OCI-M1 (cell line): ENCODE measurements at regions not wholly inside any gene's neighbourhood (a gene's known extent, or its start where the extent isn't known, plus 50 kb on each side); places are given as distances from the start of the nearest gene placed in this dataset.
"Not testable (repeated sequence)": the region's sequence is repeated elsewhere in the genome, so short reads cannot be mapped to it uniquely, and the experiment has no call there.

Source experiments
- DNase-seq: peaks from one replicate; lab custom pipeline; 2025; lab: John Stamatoyannopoulos, UW

DNA sequence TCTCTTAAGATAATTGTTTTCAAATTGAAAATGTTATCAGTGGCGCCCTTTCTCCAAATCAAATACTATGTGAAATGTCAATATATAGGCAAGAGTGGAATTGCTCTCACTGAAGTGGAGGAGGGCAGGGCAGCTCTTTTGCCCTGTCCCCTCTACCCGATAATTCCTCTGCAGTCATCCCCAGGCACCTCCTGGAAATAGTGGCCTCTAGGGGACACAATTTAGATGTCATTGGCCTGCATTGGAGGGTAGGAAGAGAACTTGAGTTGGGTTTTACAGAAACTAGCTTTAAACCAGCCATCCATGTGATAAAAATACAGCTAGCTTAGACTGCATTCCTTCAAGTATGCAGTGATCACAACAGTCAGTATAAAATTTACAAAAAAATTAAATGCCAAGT, 288.9 kb downstream of the EDEM1 start:
- peak; percentile 21 for DNase-seq

DNA sequence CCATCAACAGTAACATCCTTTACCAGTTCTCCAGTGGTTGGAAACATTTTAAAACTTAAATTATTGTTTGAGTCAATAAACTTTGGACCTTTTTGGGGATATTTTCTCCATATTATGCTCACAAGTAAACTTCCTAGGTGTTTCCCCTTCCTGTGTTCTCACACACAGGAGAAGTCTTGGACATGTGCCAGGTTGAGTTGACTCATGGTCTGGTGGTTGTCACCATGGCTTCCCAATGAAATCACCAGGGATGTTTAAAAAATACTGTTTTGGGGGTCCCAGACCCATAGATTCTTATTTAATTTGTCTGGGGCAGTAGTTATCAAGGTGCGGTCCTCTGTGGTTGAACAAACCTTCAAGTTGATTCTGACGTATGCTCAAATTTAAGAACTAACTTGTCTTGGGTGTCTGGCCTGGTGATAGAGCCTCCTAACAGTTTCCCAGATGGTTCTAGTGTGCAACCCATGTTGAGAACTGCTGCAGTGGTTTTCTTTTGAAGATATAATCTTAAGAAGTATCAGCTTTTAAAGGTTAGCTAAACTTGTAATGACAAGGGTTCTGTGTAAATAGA, 291.8 kb downstream of the EDEM1 start:
- peak; percentile 57 for DNase-seq

DNA sequence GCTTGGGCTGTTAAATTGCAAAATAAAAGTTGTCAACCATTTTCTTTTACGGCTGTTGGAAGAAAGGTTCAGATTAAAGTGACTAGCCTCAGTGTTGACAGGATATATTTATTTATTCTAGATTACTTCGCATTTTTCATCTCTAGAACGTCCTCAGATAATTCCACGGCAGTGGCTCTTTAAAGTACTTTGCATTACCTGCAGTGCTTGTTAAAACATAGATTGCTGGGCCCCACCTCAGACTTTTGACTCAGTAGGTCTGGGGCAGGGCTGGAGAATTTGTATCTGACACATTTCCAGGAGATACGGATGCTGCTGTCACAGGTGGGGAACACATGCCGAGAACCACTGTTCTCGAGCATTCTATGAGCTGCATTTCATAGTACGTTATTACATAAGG, 292.7 kb downstream of the EDEM1 start:
- DNase-seq, result no peak

DNA sequence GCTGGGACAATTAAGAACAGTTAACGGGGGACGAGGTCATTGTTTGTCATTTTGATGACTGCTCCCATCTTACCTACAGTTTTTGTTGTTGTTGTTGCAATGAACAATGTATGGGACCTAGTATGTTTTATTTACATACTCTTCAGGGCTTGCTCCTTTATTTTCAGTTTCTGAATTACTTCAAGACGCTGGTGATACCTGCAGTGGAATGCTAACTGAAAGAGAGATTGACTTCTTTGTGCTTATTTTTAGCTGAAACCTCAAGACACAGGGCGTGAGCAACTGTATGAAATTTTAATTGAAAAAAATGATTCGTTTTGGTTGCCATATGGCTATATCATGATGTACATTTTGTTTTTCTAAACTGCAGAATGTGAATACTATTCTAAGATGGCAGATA, 297.9 kb downstream of the EDEM1 start:
- no peak for DNase-seq

GRCh38 chr3:5488771-5489170, 301.3 kb downstream of the EDEM1 start:
- no peak for DNase-seq

DNA sequence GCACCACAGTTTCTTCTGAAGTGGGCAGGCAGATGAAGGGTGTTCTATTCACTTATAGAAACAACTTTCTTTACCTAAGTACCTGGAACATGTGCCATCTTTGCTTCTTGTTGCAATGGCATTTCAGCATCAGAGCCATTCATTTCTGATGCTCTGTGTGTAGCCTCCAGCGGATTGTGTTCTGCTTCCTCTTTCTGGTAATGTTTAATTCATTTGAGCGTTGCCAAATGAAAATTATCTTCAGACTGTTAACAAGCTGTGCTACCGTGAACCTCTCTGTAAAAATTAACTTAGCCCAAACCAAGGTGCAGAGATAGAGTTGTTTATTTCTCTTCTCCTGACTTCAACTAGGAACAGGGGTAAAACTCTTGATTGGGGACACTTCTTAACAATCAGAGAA, 302.0 kb downstream of the EDEM1 start:
- peak; percentile 45 for DNase-seq

- peak; percentile 72 for DNase-seq
Observed at GRCh38 chr3:5494905-5495519, 307.5 kb downstream of the EDEM1 start.

- peak; percentile 67 for DNase-seq
Observed at GRCh38 chr3:5497497-5497896, 310.0 kb downstream of the EDEM1 start.

DNA sequence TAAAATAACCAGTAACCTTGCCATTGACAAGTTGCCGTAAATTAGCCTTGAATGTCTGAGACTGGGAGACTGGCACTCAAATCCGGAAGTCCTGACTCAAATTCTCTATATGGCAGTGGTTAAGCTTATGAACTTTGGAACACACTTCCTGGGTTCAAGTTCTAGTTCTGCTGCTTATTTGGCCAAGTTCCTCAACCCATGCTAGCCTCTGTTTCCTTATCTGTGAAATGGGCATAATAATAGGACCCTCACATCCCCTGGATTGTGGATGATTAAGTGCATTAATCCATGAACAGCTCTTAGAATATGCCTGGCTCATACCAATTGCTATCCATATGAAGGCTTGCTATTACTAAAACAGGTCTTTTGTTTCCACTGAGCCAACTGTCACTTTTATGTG, 311.5 kb downstream of the EDEM1 start:
- DNase-seq, result no peak

DNA sequence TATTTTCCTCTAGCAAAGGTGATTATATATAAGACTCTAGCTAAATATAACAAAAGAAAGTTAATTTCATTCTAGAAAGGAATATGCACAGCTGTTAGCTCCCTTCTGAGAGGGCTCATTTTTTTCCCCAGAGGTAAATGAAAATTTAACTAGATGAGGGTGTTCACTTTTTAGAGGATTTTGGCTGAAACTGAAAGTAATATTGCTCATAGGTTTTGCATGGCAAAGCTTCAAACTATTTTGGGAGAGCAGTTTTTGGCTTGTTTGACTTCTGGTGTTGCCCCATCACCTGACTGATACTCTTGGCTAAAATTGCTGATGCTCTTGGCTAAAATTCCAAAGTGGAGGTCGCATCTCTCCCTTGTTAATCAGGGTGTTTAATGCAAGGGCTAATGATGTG, 311.9 kb downstream of the EDEM1 start:
- peak; percentile 56 for DNase-seq

- no peak for DNase-seq
Observed at GRCh38 chr3:5503136-5503535, 315.6 kb downstream of the EDEM1 start.

DNA sequence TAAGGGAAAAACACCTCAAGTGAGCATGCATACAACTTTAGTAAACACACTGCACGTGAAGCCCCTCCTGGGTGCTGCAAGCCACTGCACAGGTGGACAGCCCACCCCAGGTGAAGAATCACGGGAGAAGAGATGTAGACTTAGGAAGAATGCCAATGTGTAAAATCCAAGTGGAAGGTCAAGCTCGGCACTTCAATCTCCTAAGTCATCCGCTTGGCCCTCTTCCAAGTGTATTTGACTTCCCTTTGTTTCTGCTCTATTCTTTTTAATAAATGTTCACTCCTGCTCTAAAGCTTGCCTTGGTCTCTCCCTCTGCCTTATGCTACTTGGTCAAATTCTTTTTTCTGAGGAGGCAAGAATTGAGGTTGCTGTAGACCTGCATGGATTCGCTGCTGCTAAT, 316.6 kb downstream of the EDEM1 start:
- DNase-seq, result no peak

DNA sequence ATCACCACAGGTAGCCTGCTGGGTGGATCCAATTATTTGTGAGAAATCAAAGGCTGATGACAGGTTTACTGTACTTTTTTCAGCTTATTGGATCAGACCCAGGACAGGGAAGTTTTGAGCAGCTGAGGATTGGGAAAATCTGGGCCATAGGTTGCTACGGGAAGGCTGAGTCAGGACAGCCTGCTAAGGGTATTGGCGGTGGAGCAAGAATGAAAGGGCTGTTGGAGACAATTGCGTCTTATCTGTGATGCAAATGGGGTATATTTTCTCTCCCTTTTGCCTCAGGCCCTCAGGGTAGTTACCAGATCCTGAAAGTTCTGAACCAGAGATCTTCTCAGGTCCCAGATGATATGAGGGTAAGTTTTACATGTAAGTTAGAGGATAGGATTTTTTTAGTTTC, 317.7 kb downstream of the EDEM1 start:
- no peak for DNase-seq

GRCh38 chr3:5505997-5506396, 318.5 kb downstream of the EDEM1 start:
- DNase-seq, result no peak

GRCh38 chr3:5508860-5509259, 321.4 kb downstream of the EDEM1 start:
- DNase-seq, result not testable (repeated sequence)

DNA sequence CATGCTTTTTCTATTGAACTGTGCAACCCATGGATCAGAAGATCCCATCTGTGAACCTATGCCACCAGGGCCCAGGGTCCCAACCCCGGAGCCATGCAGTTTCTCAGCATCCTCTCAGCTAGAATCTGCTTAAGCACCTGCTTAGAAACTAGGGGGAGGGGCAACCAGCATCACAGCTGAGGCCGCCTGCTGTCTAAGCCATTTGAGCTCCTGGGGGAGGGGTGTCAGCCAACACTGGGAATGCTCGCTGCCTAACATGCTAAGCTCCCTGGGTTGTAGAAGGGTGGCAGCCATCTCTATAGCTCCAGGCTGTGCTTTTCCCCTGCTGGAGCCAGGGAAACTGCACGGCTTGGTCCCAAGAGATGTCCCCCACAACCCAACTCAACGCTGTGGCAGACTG, 322.8 kb downstream of the EDEM1 start:
- DNase-seq, result no peak

GRCh38 chr3:5517921-5518320, 330.4 kb downstream of the EDEM1 start:
- DNase-seq, result no peak

DNA sequence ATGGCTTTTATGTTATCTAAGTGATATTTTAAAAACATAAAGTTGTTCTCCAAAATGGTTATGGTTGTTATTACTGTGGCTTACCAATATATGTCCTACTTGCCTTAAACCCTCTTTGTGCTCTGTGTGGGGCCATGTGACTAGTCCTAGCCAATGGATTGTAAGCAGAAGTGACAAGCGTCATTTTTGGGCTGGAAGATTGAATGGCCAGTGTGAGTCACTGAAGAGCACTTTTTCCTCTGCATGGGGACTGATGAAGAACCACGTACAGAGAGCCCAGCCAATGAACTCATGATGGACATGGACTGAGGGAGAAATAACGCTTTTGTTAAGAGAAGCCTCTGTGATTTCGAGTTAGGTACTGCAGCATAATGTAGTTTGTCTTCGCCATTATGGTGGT, 332.7 kb downstream of the EDEM1 start:
- peak; percentile 66 for DNase-seq

DNA sequence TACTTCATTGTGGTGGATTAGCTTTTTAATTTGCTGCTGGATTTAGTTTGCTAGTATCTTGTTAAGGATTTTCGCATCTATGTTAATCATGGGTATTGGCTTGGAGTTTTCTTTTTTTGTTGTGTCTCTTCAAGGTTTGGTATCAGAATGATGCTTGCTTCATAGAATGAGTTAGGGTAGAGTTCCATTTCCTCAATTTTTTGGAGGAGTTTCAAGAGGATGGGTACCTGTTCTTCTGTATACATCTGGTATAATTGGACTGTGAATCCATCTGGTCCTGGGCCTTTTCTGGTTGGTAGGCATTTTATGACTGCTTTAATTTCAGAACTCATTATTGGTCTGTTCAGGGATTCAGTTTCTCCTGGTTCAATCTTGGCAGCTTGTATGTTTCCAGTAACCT, 335.6 kb downstream of the EDEM1 start:
- no peak for DNase-seq

DNA sequence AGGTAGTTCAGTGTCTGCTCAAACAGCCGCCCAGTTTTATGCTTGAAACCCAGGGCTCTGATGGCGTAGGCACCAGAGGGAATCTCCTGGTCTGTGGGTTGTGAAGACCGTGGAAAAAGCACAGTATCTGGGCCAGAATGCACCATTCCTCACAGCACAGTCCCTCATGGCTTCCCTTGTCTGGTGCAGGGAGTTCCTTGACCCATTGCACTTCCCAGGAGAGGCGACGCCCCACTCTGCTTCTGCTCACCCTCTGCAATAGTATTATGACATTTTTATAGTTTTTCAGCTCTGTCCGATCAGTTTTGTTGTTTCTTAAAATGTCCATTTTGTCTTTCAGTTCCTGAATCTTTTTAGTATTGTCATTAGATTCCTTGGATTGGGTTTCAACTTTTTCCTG, 343.5 kb downstream of the EDEM1 start:
- DNase-seq, result no peak

- DNase-seq, result no peak
Observed at GRCh38 chr3:5531741-5532290, 344.3 kb downstream of the EDEM1 start.

DNA sequence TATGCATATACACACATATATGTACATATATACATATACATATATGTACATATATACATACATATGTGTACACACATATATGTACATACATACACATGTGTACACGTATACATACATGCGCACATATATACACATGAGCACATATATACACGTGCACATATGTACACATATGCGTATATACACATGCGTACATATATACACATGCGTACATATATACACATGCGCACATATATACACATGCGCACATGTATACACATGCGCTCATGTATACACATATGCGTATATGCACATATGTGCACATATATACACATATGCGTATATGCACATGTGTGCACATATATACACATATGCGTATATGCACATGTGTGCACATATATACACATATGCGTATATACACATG, 353.0 kb downstream of the EDEM1 start:
- DNase-seq, result no peak

DNA sequence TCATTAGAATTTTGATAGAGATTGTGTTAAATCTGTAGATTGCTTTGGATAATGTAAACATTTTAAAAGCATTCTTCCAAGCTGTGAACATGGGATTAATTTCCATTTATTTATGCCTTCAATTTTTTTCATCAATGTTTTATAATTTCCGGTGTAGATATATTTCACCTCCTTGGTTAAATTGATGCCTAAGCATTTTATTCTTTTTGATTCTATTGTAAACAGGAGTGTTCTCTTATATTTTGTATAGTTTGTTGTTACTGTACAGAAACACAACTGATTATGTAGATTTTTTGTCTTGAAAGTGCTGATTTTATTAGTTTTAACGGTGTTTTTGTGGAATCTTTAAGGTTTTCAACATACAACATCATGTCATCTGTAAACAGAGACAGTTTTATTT, 355.0 kb downstream of the EDEM1 start:
- no peak for DNase-seq

DNA sequence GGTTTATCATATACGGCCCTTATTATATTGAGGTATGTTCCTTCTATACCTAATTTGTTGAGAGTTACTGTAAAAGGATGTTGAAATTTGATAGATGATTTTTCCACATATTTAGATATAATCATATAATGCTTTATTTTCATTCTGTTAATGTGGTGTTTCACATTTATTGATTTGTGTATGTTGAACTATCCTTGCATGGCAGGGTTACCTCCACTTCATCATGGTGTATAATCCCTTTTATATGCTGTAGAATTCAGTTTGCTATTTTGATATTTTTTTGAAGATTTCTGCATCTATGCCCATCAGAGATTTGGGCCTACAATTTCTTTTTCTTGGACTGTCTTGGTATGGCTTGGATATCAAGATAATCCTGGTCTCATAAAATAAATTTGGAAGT, 355.5 kb downstream of the EDEM1 start:
- no peak for DNase-seq
